Subcutaneous abdominal adipose tissue (tissue), 5 donors: ENCODE measurements at regions not wholly inside any gene's neighbourhood (a gene's known extent, or its start where the extent isn't known, plus 50 kb on each side); places are given as distances from the start of the nearest gene placed in this dataset.

ENCODE experiments used
- H3K27ac ChIP-seq: one replicate; pipeline ENCODE4 v1.7.0; 2013; ENCODE audit warnings: low read depth, mild to moderate bottlenecking, inconsistent platforms, low read length, moderate library complexity
- H3K27me3 ChIP-seq, 5 donors: one replicate each; pipeline ENCODE4 v1.7.0; 2013; ENCODE audit warnings: low read length in 5 of 5, inconsistent platforms in 1 of 5; ENCODE audit not compliant: control insufficient read depth in 5 of 5, insufficient read depth in 4 of 5
- H3K36me3 ChIP-seq, 5 donors: one replicate each; pipeline ENCODE4 v1.7.0; 2013; ENCODE audit warnings: low read length in 5 of 5; ENCODE audit not compliant: control insufficient read depth in 5 of 5, insufficient read depth in 5 of 5
- H3K4me1 ChIP-seq, 5 donors: one replicate each; pipeline ENCODE4 v1.7.0; 2013; ENCODE audit warnings: low read length in 5 of 5, mild to moderate bottlenecking in 3 of 5, moderate library complexity in 1 of 5; ENCODE audit not compliant: control insufficient read depth in 5 of 5, insufficient read depth in 5 of 5
- H3K4me3 ChIP-seq, 5 donors: one replicate each; pipeline ENCODE4 v1.7.0; 2013; ENCODE audit warnings: low read length in 5 of 5, low read depth in 1 of 5
- H3K9ac ChIP-seq, 5 donors: one replicate each; pipeline ENCODE4 v1.7.0; 2013; ENCODE audit warnings: low read length in 5 of 5, mild to moderate bottlenecking in 4 of 5, moderate library complexity in 3 of 5
- H3K9me3 ChIP-seq, 5 donors: one replicate each; pipeline ENCODE4 v1.7.0; 2013; ENCODE audit warnings: low read length in 5 of 5; ENCODE audit not compliant: control insufficient read depth in 5 of 5
- donor health status: healthy.
- donor health status: healthy.
- donor health status: healthy.
- donor health status: healthy.
- donor health status: healthy.

DNA sequence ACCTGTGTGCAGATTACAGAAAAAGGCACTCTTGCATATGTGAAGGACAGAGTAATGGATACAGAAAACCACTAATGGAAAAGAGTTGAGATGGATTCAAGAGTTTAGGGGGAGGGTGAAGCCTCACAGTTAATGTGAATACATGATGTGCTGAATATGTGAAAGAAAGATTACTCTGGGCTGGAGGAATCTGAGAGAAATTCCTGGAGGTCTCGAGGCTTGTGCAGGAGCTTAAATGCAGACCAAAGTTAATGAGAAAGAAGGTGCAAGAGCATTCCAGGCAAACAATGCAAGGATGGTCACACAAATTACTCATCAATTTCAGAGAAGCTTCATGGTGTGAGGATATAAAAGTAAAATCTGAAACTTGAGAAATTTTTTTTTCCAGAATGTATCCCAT, 768.8 kb downstream of the STPG2 start:
- Histone ChIP-seq H3K9me3 (no peaks in the 10 kb centered on the region), H3K27me3 (no peaks in the 10 kb centered on the region), H3K36me3 (no peaks in the 10 kb centered on the region), H3K4me1 (no peaks in the 10 kb centered on the region), H3K27ac (no peak overlapping the region), H3K4me3 (no peak overlapping the region), H3K9ac (no peak overlapping the region)

DNA sequence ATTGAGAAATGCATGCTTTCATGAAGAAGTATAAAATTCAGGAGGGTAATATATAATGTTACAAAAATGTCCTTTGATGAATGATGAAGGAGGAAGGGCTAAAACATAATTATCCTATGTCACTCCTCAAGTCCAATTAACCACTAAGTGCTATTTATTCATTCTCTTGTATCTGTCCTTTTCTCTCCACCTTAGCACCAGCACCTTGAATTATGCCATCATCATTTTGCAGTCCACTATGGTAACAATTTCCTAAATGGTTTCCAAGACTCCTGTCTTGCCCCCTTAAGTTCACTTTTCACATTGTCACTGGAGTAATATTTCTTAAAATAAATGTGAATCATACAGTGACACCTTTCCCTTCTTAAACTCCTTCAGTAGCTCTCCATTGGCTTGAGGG, 756.3 kb downstream of the STPG2 start:
- Histone ChIP-seq H3K36me3 (no peaks in the 10 kb centered on the region), H3K27ac (no peak overlapping the region), H3K9me3 (peaks cover 0 to 12% (median 0%) of the 10 kb centered on the region in 5 donors), H3K27me3 (no peaks in the 10 kb centered on the region), H3K4me3 (no peak overlapping the region), H3K9ac (no peak overlapping the region), H3K4me1 (no peaks in the 10 kb centered on the region)

DNA sequence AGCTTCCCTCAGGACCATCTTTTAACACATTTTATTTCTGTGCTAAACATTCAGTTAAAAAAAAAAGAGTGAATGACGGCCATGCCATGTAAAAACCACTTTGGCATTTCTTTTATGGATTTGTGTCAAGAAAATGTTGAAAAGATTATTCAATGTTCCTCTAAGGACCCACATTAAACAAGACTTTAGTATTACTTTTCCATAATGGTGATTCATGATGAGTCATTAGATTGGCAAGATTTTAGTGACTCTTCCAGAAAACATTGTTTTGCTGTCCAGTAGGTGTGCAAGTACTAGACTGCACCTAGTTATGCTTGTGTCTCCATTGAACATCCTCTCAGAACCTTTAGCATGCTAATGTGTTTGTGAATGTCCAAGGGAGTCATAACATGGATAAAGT, 748.6 kb downstream of the STPG2 start:
- Histone ChIP-seq H3K4me1 (no peaks in the 10 kb centered on the region), H3K27me3 (no peaks in the 10 kb centered on the region), H3K27ac (no peak overlapping the region), H3K36me3 (no peaks in the 10 kb centered on the region), H3K9ac (no peak overlapping the region), H3K9me3 (peaks cover 0 to 6% (median 3%) of the 10 kb centered on the region in 5 donors), H3K4me3 (no peak overlapping the region)

DNA sequence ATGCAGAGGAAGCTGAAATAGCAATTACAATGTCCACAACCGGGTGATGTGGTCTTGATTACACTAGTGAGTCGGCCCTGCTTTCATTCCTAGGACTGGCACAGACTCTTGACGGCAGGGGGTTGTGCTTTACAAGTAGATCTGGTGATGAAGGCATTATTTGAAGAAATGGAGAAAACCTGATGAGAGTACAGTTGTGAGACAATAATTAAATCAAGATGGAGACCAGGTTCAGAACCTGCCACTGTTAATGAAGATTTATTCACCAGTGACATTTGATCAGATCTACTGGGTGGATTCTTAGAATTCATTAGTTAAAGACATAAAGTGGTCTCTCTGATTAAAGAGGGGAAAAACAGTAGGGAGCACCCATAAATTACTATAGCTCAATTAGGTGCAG, 747.2 kb downstream of the STPG2 start:
- no peaks in the 10 kb centered on the region for H3K36me3 ChIP-seq
- no peak overlapping the region for H3K4me3 ChIP-seq
- no peak overlapping the region for H3K27ac ChIP-seq
- H3K9me3 ChIP-seq, result peaks cover 0 to 6% (median 3%) of the 10 kb centered on the region in 5 donors
- H3K9ac ChIP-seq, result no peak overlapping the region
- no peaks in the 10 kb centered on the region for H3K27me3 ChIP-seq
- H3K4me1 ChIP-seq, result no peaks in the 10 kb centered on the region

DNA sequence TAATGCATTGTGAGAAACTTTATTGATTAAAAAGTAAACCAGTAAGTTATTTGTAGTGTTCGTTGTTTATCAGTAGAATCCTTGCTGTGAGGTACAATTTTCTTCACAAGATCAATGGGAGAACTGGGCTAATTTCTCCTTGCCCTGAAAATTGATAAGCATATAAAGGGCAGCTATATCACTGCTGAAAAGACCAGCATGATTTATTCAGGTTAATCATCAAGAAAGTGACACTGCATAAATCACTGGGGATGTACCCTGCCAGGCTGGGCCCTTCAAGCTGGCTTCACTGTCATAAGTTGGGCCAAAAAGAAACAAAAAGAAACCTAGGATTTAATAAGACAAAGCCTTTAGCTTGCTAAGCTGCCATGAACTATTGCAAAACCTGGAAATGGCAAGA, 746.7 kb downstream of the STPG2 start:
- no peaks in the 10 kb centered on the region for H3K36me3 ChIP-seq
- H3K9ac ChIP-seq, result no peak overlapping the region
- no peak overlapping the region for H3K27ac ChIP-seq
- H3K27me3 ChIP-seq, result no peaks in the 10 kb centered on the region
- peaks cover 0 to 6% (median 3%) of the 10 kb centered on the region in 5 donors for H3K9me3 ChIP-seq
- no peak overlapping the region for H3K4me3 ChIP-seq
- H3K4me1 ChIP-seq, result no peaks in the 10 kb centered on the region

DNA sequence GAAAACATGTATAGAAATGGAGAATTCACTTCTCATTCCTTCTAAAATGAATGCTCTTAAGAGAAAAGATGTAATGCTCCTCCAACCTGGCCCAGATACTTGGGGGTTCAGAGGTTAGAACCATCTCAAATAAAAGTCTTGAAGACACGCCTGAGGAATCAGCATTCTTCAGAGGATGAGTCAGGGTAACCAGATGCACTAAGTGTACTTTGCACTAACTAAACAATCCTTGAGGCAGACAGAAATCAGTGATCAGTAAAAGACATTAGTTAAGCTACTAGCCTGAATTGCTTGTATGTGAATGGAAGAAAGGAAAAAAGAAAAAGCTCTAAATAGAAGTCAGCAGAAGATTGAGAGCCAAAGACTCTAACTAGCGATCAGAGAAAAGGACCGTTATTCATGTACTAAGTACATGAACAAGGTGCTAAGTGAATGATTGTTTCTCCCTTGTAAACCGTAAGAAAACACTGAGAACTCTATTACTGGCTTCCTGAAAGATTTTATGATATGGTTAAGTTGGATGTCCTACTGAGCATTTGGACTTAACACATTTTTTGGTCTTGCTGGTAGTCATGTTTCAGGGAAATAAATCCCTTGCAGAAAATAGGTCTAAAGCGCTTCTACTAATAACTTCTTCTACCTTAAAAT, 738.3 kb downstream of the STPG2 start:
- H3K4me1 ChIP-seq, result no peaks in the 10 kb centered on the region
- H3K27me3 ChIP-seq, result no peaks in the 10 kb centered on the region
- H3K9ac ChIP-seq, result no peak overlapping the region
- H3K9me3 ChIP-seq, result peaks cover 0 to 3% (median 0%) of the 10 kb centered on the region in 5 donors
- no peak overlapping the region for H3K4me3 ChIP-seq
- H3K27ac ChIP-seq, result no peak overlapping the region
- no peaks in the 10 kb centered on the region for H3K36me3 ChIP-seq

DNA sequence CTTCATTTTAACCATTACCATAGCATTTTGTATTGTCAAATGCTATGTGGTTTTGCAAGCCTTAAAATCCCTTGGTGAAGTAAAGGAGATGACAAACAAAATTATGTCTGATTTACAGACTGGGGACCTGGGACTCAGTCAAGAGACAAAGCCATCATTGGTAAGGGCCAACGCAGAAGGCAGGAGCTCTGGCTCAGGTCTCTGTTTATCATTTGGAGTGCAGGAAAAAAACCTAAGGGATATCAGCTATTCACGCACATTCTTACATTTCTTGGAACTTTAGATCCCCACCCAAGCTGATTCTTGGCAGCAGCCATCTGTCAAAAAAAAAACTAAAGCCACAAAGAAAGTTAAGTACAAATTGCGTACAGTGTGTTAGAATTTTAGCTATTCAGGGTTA, 731.9 kb downstream of the STPG2 start:
- Histone ChIP-seq H3K9ac (no peak overlapping the region), H3K36me3 (no peaks in the 10 kb centered on the region), H3K27ac (no peak overlapping the region), H3K27me3 (no peaks in the 10 kb centered on the region), H3K4me3 (no peak overlapping the region), H3K9me3 (peaks cover 0 to 8% (median 2%) of the 10 kb centered on the region in 5 donors), H3K4me1 (no peaks in the 10 kb centered on the region)

DNA sequence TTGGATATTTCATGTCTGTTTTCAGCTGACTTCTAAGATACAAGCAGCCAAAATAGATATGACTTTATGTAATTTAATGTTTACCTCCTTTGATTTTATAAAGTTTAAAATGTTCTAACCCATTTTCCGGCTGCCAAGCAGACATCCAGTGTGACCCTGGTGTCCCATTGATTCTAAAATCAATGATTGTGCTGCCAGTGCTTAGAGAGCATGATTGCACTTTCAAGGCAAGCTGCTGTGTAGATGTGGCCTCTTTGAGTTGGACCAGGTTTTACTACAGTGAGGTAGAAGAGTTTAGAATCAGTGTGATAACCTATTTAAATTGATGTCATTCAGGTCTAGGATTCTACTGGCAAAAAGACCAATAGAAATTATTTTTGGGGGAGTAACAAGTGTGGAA, 730.9 kb downstream of the STPG2 start:
- Histone ChIP-seq H3K9ac (no peak overlapping the region), H3K4me1 (no peaks in the 10 kb centered on the region), H3K27me3 (no peaks in the 10 kb centered on the region), H3K4me3 (no peak overlapping the region), H3K27ac (no peak overlapping the region), H3K36me3 (no peaks in the 10 kb centered on the region), H3K9me3 (peaks cover 0 to 8% (median 4%) of the 10 kb centered on the region in 5 donors)

DNA sequence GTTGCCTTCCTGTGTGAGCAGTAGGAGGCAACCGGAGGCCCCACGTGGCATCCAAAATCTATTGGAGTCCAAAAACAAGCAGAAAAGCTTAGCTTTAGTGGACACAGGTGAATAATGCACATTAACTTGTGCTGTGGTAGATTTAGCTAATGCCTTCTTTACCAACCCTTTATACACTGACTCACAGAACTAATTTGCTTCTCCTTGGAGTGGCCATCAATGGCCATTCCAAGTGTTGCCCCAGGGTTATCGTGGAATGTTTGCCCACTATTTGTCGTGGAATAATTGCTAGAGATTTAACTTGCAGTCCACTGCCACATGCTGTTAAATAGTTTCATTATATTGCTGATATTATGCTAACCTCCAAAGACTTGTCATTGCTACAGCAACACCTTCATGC, 729.1 kb downstream of the STPG2 start:
- no peak overlapping the region for H3K27ac ChIP-seq
- H3K27me3 ChIP-seq, result no peaks in the 10 kb centered on the region
- H3K9ac ChIP-seq, result no peak overlapping the region
- peaks cover 0 to 16% (median 4%) of the 10 kb centered on the region in 5 donors for H3K9me3 ChIP-seq
- no peaks in the 10 kb centered on the region for H3K4me1 ChIP-seq
- no peak overlapping the region for H3K4me3 ChIP-seq
- no peaks in the 10 kb centered on the region for H3K36me3 ChIP-seq

DNA sequence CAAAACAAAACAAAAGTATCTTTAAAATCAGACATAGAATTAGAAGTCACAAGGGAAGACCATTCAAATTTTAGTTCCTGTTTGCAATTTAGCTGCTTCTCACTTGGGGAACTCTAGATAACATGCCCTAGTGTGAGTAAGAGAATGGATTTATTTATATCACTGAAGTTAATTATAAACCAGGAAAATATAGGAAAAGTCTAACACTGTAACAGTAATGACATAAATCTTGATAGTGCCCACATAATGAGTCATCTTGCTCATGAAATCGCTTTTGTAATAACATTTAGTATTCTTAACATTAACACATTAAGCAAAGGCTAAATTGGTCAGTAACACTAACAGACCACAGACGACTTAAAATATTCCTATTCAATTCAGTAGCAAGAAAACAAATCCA, 710.7 kb downstream of the STPG2 start:
- Histone ChIP-seq H3K4me1 (no peaks in the 10 kb centered on the region), H3K4me3 (no peak overlapping the region), H3K9ac (no peak overlapping the region), H3K27ac (no peak overlapping the region), H3K36me3 (no peaks in the 10 kb centered on the region), H3K27me3 (no peaks in the 10 kb centered on the region), H3K9me3 (peaks cover 0 to 9% (median 0%) of the 10 kb centered on the region in 5 donors)
